ENCODE measurements at regions not wholly inside any gene's neighbourhood (a gene's known extent, or its start where the extent isn't known, plus 50 kb on each side); places are given as distances from the start of the nearest gene placed in this dataset.

- H3K56ac ChIP-seq (ENCODE audit: insufficient read length, low read depth, low read length) = no peak overlapping the region
- H4K5ac ChIP-seq (ENCODE audit: insufficient read length, low read depth, low read length) = no peak overlapping the region
- H3K23ac ChIP-seq (ENCODE audit: insufficient read length, low read depth, low read length) = no peak overlapping the region
- H4K20me1 ChIP-seq (ENCODE audit: control insufficient read depth, insufficient read depth, insufficient read length) = no peaks in the 10 kb centered on the region
- no peaks in the 10 kb centered on the region for H3K27me3 ChIP-seq (ENCODE audit: insufficient read depth, low read length)
- WGBS (ENCODE audit: extremely low coverage, insufficient read length, low lambda C conversion rate) = no CpG with 5 or more reads among the region's 5 CpGs
- no peak overlapping the region for H4K8ac ChIP-seq (replicated peaks; ENCODE audit: insufficient read length, low read depth, low read length)
- H2BK12ac ChIP-seq (ENCODE audit: insufficient read length, low read depth, low read length) = no peak overlapping the region
- no peak overlapping the region for H4K91ac ChIP-seq (ENCODE audit: insufficient read length, low read depth, low read length)
- no peak overlapping the region for H2BK5ac ChIP-seq (ENCODE audit: insufficient read length, low read length)
- H3K14ac ChIP-seq (ENCODE audit: insufficient read depth, low read length) = no peak overlapping the region
- H3K9ac ChIP-seq (ENCODE audit: extremely low read depth, insufficient read length, low read length) = no peak overlapping the region
- H3K79me1 ChIP-seq (ENCODE audit: insufficient read depth, low read depth, low read length, poor library complexity, severe bottlenecking) = no peaks in the 10 kb centered on the region
- no peaks in the 10 kb centered on the region for H3K23me2 ChIP-seq (ENCODE audit: insufficient read length, low read depth, low read length, poor library complexity, severe bottlenecking)
- Mint-ChIP-seq H3K4me3 (no peak overlapping the region), H3K4me1 (peaks cover 19 to 21% of the 10 kb centered on the region in 2 experiments), H3K27me3 (ENCODE audit: low read depth) (0 out of 2 replicates have a peak, but pooled peaks cover 2% of the 10 kb centered on the region), H3K36me3 (ENCODE audit: insufficient read depth in 1 of 3, low read depth in 3 of 3) (no peaks in the 10 kb centered on the region), H3K27ac (no peak overlapping the region), H3K9me3 (no peaks in the 10 kb centered on the region; a peak in 1 of 5 replicates)
- H2AK5ac ChIP-seq (ENCODE audit: insufficient read length, low read length) = no peak overlapping the region
- TF ChIP-seq, protein P1, sequence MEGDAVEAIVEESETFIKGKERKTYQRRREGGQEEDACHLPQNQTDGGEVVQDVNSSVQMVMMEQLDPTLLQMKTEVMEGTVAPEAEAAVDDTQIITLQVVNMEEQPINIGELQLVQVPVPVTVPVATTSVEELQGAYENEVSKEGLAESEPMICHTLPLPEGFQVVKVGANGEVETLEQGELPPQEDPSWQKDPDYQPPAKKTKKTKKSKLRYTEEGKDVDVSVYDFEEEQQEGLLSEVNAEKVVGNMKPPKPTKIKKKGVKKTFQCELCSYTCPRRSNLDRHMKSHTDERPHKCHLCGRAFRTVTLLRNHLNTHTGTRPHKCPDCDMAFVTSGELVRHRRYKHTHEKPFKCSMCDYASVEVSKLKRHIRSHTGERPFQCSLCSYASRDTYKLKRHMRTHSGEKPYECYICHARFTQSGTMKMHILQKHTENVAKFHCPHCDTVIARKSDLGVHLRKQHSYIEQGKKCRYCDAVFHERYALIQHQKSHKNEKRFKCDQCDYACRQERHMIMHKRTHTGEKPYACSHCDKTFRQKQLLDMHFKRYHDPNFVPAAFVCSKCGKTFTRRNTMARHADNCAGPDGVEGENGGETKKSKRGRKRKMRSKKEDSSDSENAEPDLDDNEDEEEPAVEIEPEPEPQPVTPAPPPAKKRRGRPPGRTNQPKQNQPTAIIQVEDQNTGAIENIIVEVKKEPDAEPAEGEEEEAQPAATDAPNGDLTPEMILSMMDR (conservative IDR thresholded peaks at IDR 0.05) = no peak
- H3T11ph ChIP-seq (ENCODE audit: low read length) = no peak overlapping the region
- no peaks in the 10 kb centered on the region for H3K9me3 ChIP-seq (ENCODE audit: control insufficient read depth, low read depth, low read length)
- no peak overlapping the region for H2BK20ac ChIP-seq (ENCODE audit: low read depth, low read length, poor library complexity, severe bottlenecking)
- H3K79me2 ChIP-seq (ENCODE audit: insufficient read depth, low read length) = no peaks in the 10 kb centered on the region
- no peak overlapping the region for H3K4ac ChIP-seq (ENCODE audit: low read depth, low read length)
- H3K4me1 ChIP-seq (ENCODE audit: insufficient read depth, low read length) = peaks cover 2% of the 10 kb centered on the region; the same call in 1 of the 2 replicates
- no peak overlapping the region for H2BK15ac ChIP-seq (ENCODE audit: low read depth, low read length)
- H2AFZ ChIP-seq (ENCODE audit: low read length) = no peak overlapping the region
- no peak overlapping the region for H3K18ac ChIP-seq (ENCODE audit: insufficient read length, low read depth, low read length)
- H2BK120ac ChIP-seq (ENCODE audit: low read depth, low read length, poor library complexity, severe bottlenecking) = no peak overlapping the region
- DNase-seq = no peak
- H3K4me2 ChIP-seq (ENCODE audit: insufficient read depth, insufficient read length, low read length) = no peak overlapping the region
- H3K27ac ChIP-seq (ENCODE audit: insufficient read length, low read depth, low read length) = no peak overlapping the region
Observed at GRCh38 chr2:104371087-104371781, 482.7 kb upstream of the POU3F3 start.

All from H9 (cell line).